H9 (cell line): ENCODE measurements at regions not wholly inside any gene's neighbourhood (a gene's known extent, or its start where the extent isn't known, plus 50 kb on each side); places are given as distances from the start of the nearest gene placed in this dataset.

Experiments used
- DNase-seq: peaks from one replicate; pipeline ENCODE4 v3.0.0-alpha.2; 2017
- H2AFZ ChIP-seq: one replicate; pipeline ENCODE4 v1.6.1; 2013; ENCODE audit warnings: mild to moderate bottlenecking, low read length, control low read depth, moderate library complexity
- H2AK5ac ChIP-seq: 2 replicates; pipeline ENCODE4 v1.6.1; 2013; ENCODE audit warnings: low read length, control low read depth, mixed read lengths; ENCODE audit not compliant: insufficient read length
- H2BK120ac ChIP-seq: one replicate; pipeline ENCODE4 v1.6.1; 2013; ENCODE audit warnings: low read depth, mild to moderate bottlenecking, low read length, control low read depth, inconsistent platforms; ENCODE audit not compliant: poor library complexity, severe bottlenecking
- H2BK12ac ChIP-seq: 2 replicates; pipeline ENCODE4 v1.6.1; 2013; ENCODE audit warnings: low read length, control low read depth, mixed read lengths, low read depth; ENCODE audit not compliant: insufficient read length
- H2BK15ac ChIP-seq: 2 replicates; pipeline ENCODE4 v1.6.1; 2013; ENCODE audit warnings: low read depth, low read length, control low read depth
- H2BK20ac ChIP-seq: one replicate; pipeline ENCODE4 v1.6.1; 2013; ENCODE audit warnings: low read depth, mild to moderate bottlenecking, low read length, control low read depth, inconsistent platforms; ENCODE audit not compliant: poor library complexity, severe bottlenecking
- H2BK5ac ChIP-seq: 2 replicates; pipeline ENCODE4 v1.6.1; 2013; ENCODE audit warnings: low read length, control low read depth, mixed read lengths; ENCODE audit not compliant: insufficient read length
- H3K14ac ChIP-seq: 2 replicates; pipeline ENCODE4 v1.6.1; 2013; ENCODE audit warnings: low read length, control low read depth; ENCODE audit not compliant: insufficient read depth
- H3K18ac ChIP-seq: 2 replicates; pipeline ENCODE4 v1.6.1; 2013; ENCODE audit warnings: low read depth, mild to moderate bottlenecking, mixed read lengths, low read length, control low read depth; ENCODE audit not compliant: insufficient read length
- H3K23ac ChIP-seq: 2 replicates; pipeline ENCODE4 v1.6.1; 2013; ENCODE audit warnings: low read length, control low read depth, mixed read lengths, low read depth; ENCODE audit not compliant: insufficient read length
- H3K23me2 ChIP-seq: 2 replicates; pipeline ENCODE4 v1.6.1; 2013; ENCODE audit warnings: low read depth, mild to moderate bottlenecking, mixed read lengths, low read length, control low read depth; ENCODE audit not compliant: insufficient read length, poor library complexity, severe bottlenecking
- H3K27ac ChIP-seq: 2 replicates; pipeline ENCODE4 v1.5.1; 2013; ENCODE audit warnings: low read length, control low read depth, mixed read lengths, low read depth; ENCODE audit not compliant: insufficient read length
- H3K27me3 ChIP-seq: 2 replicates; pipeline ENCODE4 v1.6.1; 2013; ENCODE audit warnings: low read length, control low read depth, inconsistent platforms; ENCODE audit not compliant: insufficient read depth
- H3K4ac ChIP-seq: 2 replicates; pipeline ENCODE4 v1.6.1; 2013; ENCODE audit warnings: low read depth, mild to moderate bottlenecking, control low read depth, inconsistent platforms, low read length, moderate library complexity
- H3K4me1 ChIP-seq: 2 replicates; pipeline ENCODE4 v1.6.1; 2013; ENCODE audit warnings: low read length, control low read depth, inconsistent platforms; ENCODE audit not compliant: insufficient read depth
- H3K4me2 ChIP-seq: 2 replicates; pipeline ENCODE4 v1.6.1; 2013; ENCODE audit warnings: low read length, control low read depth, mixed read lengths; ENCODE audit not compliant: insufficient read length, insufficient read depth
- H3K56ac ChIP-seq: 2 replicates; pipeline ENCODE4 v1.6.1; 2013; ENCODE audit warnings: low read depth, mild to moderate bottlenecking, mixed read lengths, low read length, control low read depth; ENCODE audit not compliant: insufficient read length
- H3K79me1 ChIP-seq: 2 replicates; pipeline ENCODE4 v1.6.1; 2013; ENCODE audit warnings: low read depth, mild to moderate bottlenecking, moderate library complexity, low read length, control low read depth, inconsistent platforms; ENCODE audit not compliant: insufficient read depth, poor library complexity, severe bottlenecking
- H3K79me2 ChIP-seq: 2 replicates; pipeline ENCODE4 v1.6.1; 2013; ENCODE audit warnings: low read length, control low read depth, inconsistent platforms; ENCODE audit not compliant: insufficient read depth
- H3K9ac ChIP-seq: 2 replicates; pipeline ENCODE4 v1.6.1; 2013; ENCODE audit warnings: low read length, control low read depth, mixed read lengths; ENCODE audit not compliant: insufficient read length; ENCODE audit errors: extremely low read depth
- H3K9me3 ChIP-seq: one replicate; pipeline ENCODE4 v1.6.1; 2013; ENCODE audit warnings: low read depth, low read length, inconsistent platforms; ENCODE audit not compliant: control insufficient read depth
- H3T11ph ChIP-seq: one replicate; pipeline ENCODE4 v1.6.1; 2013; ENCODE audit warnings: mild to moderate bottlenecking, low read length, control low read depth, inconsistent platforms
- H4K20me1 ChIP-seq: one replicate; pipeline ENCODE4 v1.6.1; 2013; ENCODE audit not compliant: control insufficient read depth, insufficient read length, insufficient read depth
- H4K5ac ChIP-seq: 2 replicates; pipeline ENCODE4 v1.6.1; 2013; ENCODE audit warnings: low read depth, mild to moderate bottlenecking, mixed read lengths, low read length, control low read depth; ENCODE audit not compliant: insufficient read length
- H4K8ac ChIP-seq: replicated peaks from 2 replicates; pipeline ENCODE4 v1.6.1; 2013; ENCODE audit warnings: low read length, control low read depth, mixed read lengths, low read depth; ENCODE audit not compliant: insufficient read length
- H4K91ac ChIP-seq: 2 replicates; pipeline ENCODE4 v1.6.1; 2013; ENCODE audit warnings: low read depth, mild to moderate bottlenecking, moderate library complexity, mixed read lengths, low read length, control low read depth; ENCODE audit not compliant: insufficient read length
- H3K27ac Mint-ChIP-seq, 3 experiments: 2 replicates in 2 of 3; 3 replicates in 1 of 3; pipeline ENCODE4 v1.8.0; 2020 to 2021; ENCODE audit warnings: mixed read lengths in 3 of 3, mild to moderate bottlenecking in 1 of 3, moderate library complexity in 1 of 3
- H3K27me3 Mint-ChIP-seq: 2 replicates; pipeline ENCODE4 v1.8.0; 2021; ENCODE audit warnings: low read depth, mild to moderate bottlenecking, moderate library complexity, mixed read lengths
- H3K36me3 Mint-ChIP-seq, 3 experiments: 2 replicates in 2 of 3; 3 replicates in 1 of 3; pipeline ENCODE4 v1.8.0; 2020 to 2021; ENCODE audit warnings: low read depth in 3 of 3, mixed read lengths in 3 of 3; ENCODE audit not compliant: insufficient read depth in 1 of 3
- H3K4me1 Mint-ChIP-seq, 2 experiments: 2 replicates each; pipeline ENCODE4 v1.8.0; 2020; ENCODE audit warnings: mixed read lengths in 2 of 2
- H3K4me3 Mint-ChIP-seq, 2 experiments: 2 replicates in 1 of 2; 3 replicates in 1 of 2; pipeline ENCODE4 v1.8.0; 2020 to 2021; ENCODE audit warnings: mild to moderate bottlenecking in 2 of 2, mixed read lengths in 2 of 2, moderate library complexity in 1 of 2
- H3K9me3 Mint-ChIP-seq, 2 experiments: 2 replicates in 1 of 2; 3 replicates in 1 of 2; pipeline ENCODE4 v1.8.0; 2020; ENCODE audit warnings: mild to moderate bottlenecking in 2 of 2, mixed read lengths in 2 of 2, moderate library complexity in 1 of 2
- WGBS: extraction: QIAGEN DNeasy Blood & Tissue Kit; methylation state at CpG from one replicate; pipeline ENCODE4 v1.1.7; 2013; ENCODE audit warnings: missing lambda C conversion rate, low lambda C conversion rate, mixed read lengths; ENCODE audit not compliant: insufficient read length; ENCODE audit errors: extremely low coverage; 5-methylcytosine and 5-hydroxymethylcytosine counted together
- TF ChIP-seq, protein P1 (sequence below): fragments of 200-600 bp; sonication (generic); conservative IDR thresholded peaks from 3 replicates; pipeline ENCODE4 v1.8.0; 2021; ENCODE audit warnings: antibody characterized with exemption, mild to moderate bottlenecking

- H3K23me2 ChIP-seq, result no peaks in the 10 kb centered on the region
- Mint-ChIP-seq H3K36me3 (no peaks in the 10 kb centered on the region), H3K9me3 (no peaks in the 10 kb centered on the region), H3K4me1 (peaks cover 0 to 8% of the 10 kb centered on the region in 2 experiments; a peak in 1 of 4 replicates), H3K27ac (no peak overlapping the region), H3K4me3 (no peak overlapping the region), H3K27me3 (no peaks in the 10 kb centered on the region)
- H3K4me1 ChIP-seq, result no peaks in the 10 kb centered on the region
- H2BK12ac ChIP-seq, result no peak overlapping the region
- H4K20me1 ChIP-seq, result no peaks in the 10 kb centered on the region
- H3K14ac ChIP-seq, result no peak overlapping the region
- no peak overlapping the region for H3K27ac ChIP-seq
- no peak overlapping the region for H2BK120ac ChIP-seq
- H3K27me3 ChIP-seq, result no peaks in the 10 kb centered on the region
- no peak overlapping the region for H3K4me2 ChIP-seq
- no peaks in the 10 kb centered on the region for H3K9me3 ChIP-seq
- DNase-seq, result no peak
- H3K79me1 ChIP-seq, result no peaks in the 10 kb centered on the region
- H3K79me2 ChIP-seq, result no peaks in the 10 kb centered on the region
- no peak overlapping the region for H3K9ac ChIP-seq
- no peak overlapping the region for H2BK15ac ChIP-seq
- H2AK5ac ChIP-seq, result no peak overlapping the region
- H2AFZ ChIP-seq, result no peak overlapping the region
- no peak overlapping the region for H3T11ph ChIP-seq
- no peak overlapping the region for H3K56ac ChIP-seq
- no peak overlapping the region for H3K4ac ChIP-seq
- H4K8ac ChIP-seq, result no peak overlapping the region
- H4K5ac ChIP-seq, result no peak overlapping the region
- H3K23ac ChIP-seq, result no peak overlapping the region
- H4K91ac ChIP-seq, result no peak overlapping the region
- no peak overlapping the region for H3K18ac ChIP-seq
- no CpG with 5 or more reads among the region's 1 CpG for WGBS
- H2BK5ac ChIP-seq, result no peak overlapping the region
- TF ChIP-seq, protein P1, sequence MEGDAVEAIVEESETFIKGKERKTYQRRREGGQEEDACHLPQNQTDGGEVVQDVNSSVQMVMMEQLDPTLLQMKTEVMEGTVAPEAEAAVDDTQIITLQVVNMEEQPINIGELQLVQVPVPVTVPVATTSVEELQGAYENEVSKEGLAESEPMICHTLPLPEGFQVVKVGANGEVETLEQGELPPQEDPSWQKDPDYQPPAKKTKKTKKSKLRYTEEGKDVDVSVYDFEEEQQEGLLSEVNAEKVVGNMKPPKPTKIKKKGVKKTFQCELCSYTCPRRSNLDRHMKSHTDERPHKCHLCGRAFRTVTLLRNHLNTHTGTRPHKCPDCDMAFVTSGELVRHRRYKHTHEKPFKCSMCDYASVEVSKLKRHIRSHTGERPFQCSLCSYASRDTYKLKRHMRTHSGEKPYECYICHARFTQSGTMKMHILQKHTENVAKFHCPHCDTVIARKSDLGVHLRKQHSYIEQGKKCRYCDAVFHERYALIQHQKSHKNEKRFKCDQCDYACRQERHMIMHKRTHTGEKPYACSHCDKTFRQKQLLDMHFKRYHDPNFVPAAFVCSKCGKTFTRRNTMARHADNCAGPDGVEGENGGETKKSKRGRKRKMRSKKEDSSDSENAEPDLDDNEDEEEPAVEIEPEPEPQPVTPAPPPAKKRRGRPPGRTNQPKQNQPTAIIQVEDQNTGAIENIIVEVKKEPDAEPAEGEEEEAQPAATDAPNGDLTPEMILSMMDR, result no peak
- no peak overlapping the region for H2BK20ac ChIP-seq
Observed at GRCh38 chrX:23610495-23610894, 56.8 kb upstream of the PRDX4 start.
